Motor neuron (in vitro differentiated cells): ENCODE measurements at regions not wholly inside any gene's neighbourhood (a gene's known extent, or its start where the extent isn't known, plus 50 kb on each side); places are given as distances from the start of the nearest gene placed in this dataset.
"Not testable (repeated sequence)": the region's sequence is repeated elsewhere in the genome, so short reads cannot be mapped to it uniquely, and the experiment has no call there.

Experiments
- ATAC-seq, 8 experiments: fragments of 200-7000 bp; cut with Tn5 transposase; replicated peaks in 6 of 8; 2 replicates each; pipeline ENCODE4 v1.8.0; 2021; ENCODE audit warnings: mild to moderate bottlenecking in 8 of 8, moderate library complexity in 8 of 8
- H3K27ac ChIP-seq, 2 donors: fragments of 250-450 bp; sonication (Bioruptor Pico); 2 replicates each; pipeline ENCODE4 v1.9.0; 2021; ENCODE audit warnings: antibody characterized with exemption in 2 of 2, mild to moderate bottlenecking in 2 of 2, moderate library complexity in 1 of 2
- H3K4me1 ChIP-seq, 2 donors: fragments of 250-450 bp; sonication (Bioruptor Pico); replicated peaks in 1 of 2; 2 replicates each; pipeline ENCODE4 v1.6.1; 2021; ENCODE audit warnings: antibody characterized with exemption in 2 of 2, mild to moderate bottlenecking in 2 of 2, moderate library complexity in 1 of 2
- H3K4me3 ChIP-seq, 5 donors: fragments of 250-450 bp; sonication (Bioruptor Pico); 2 replicates each; pipeline ENCODE4 v1.9.0; 2021; ENCODE audit warnings: antibody characterized with exemption in 5 of 5, mild to moderate bottlenecking in 5 of 5, moderate library complexity in 4 of 5
- WGBS, 10 experiments: fragments of 450-650 bp; shearing (Covaris generic); methylation state at CpG; one replicate each; pipeline ENCODE4 v1.0.0; 2022; 5-methylcytosine and 5-hydroxymethylcytosine counted together
- in situ Hi-C, 9 experiments: fragments of 400-800 bp; cut with MboI; loops; one replicate each; pipeline ENCODE4 v1.15.0; 2021; ENCODE audit warnings: low sequenced_read_pairs in 9 of 9, low pct_unique_long_range_greater_than_20kb in 2 of 9; ENCODE audit not compliant: unreplicated experiment in 9 of 9

GRCh38 chr15:26073430-26074333 is 210.6 kb upstream of the ATP10A start:
- in situ Hi-C loops, result no loop called here
- H3K27ac ChIP-seq, result no peak overlapping the region
- peak in 1 of 8 experiments; percentile 17 for ATAC-seq
- H3K4me3 ChIP-seq, result no peak overlapping the region
- peaks cover 22 to 23% of the 10 kb centered on the region in 2 donors for H3K4me1 ChIP-seq
- 19 to 94% (median 59%) methylated on average over 3 to 6 of the region's 6 CpGs; no CpG with 5 or more reads in 2 of the 10 experiments for WGBS, 10 experiments

- Histone ChIP-seq H3K4me1 (peaks cover 23 to 25% of the 10 kb centered on the region in 2 donors), H3K4me3 (no peak overlapping the region), H3K27ac (no peak overlapping the region)
- in situ Hi-C loops, result no loop called here
- peak in 5 of 8 experiments; percentile 87 to 97 (median 92) for ATAC-seq
- 9 to 59% (median 38%) methylated on average over 1 to 8 of the region's 8 CpGs; no CpG with 5 or more reads in 1 of the 10 experiments for WGBS, 10 experiments
Measured at GRCh38 chr15:26070095-26070532, 207.0 kb upstream of the ATP10A start.

GRCh38 chr15:26069231-26069641 is 206.1 kb upstream of the ATP10A start:
- H3K4me1 ChIP-seq, result peaks cover 23 to 25% of the 10 kb centered on the region in 2 donors
- in situ Hi-C loops, result no loop called here
- no peak overlapping the region for H3K27ac ChIP-seq
- ATAC-seq, result peak in 5 of 8 experiments; percentile 43 to 79 (median 47)
- no peak overlapping the region for H3K4me3 ChIP-seq
- WGBS, 10 experiments, result 0 to 83% (median 0%) methylated on average over 1 of the region's 1 CpG; no CpG with 5 or more reads in 2 of the 10 experiments

GRCh38 chr15:26066896-26067295 is 203.8 kb upstream of the ATP10A start:
- no peak overlapping the region for H3K27ac ChIP-seq
- H3K4me3 ChIP-seq, result no peak overlapping the region
- in situ Hi-C loops, result no loop called here
- H3K4me1 ChIP-seq, result peaks cover 23 to 25% of the 10 kb centered on the region in 2 donors
- no peak for ATAC-seq
- WGBS, 10 experiments, result 34 to 100% (median 92%) methylated on average over 1 to 2 of the region's 2 CpGs

- no peak for ATAC-seq
- in situ Hi-C loops, result no loop called here
- WGBS, 10 experiments, result 30 to 100% (median 68%) methylated on average over 1 to 2 of the region's 2 CpGs; no CpG with 5 or more reads in 2 of the 10 experiments
- Histone ChIP-seq H3K27ac (no peak overlapping the region), H3K4me3 (no peak overlapping the region), H3K4me1 (peaks cover 19 to 20% of the 10 kb centered on the region in 2 donors)
Measured at GRCh38 chr15:26065723-26066122, 202.6 kb upstream of the ATP10A start.

- WGBS, 10 experiments, result 0 to 100% (median 89%) methylated on average over 1 to 4 of the region's 4 CpGs
- in situ Hi-C loops, result no loop called here
- Histone ChIP-seq H3K4me1 (no peaks in the 10 kb centered on the region), H3K4me3 (no peak overlapping the region), H3K27ac (no peak overlapping the region)
- peak in 1 of 8 experiments; percentile 76 for ATAC-seq
Measured at GRCh38 chr15:26061248-26061647, 198.1 kb upstream of the ATP10A start.

- WGBS, 10 experiments, result 87 to 100% (median 96%) methylated on average over 3 to 11 of the region's 29 CpGs; no CpG with 5 or more reads in 5 of the 10 experiments
Measured at GRCh38 chr15:26056766-26057165, 193.6 kb upstream of the ATP10A start.

GRCh38 chr15:26051761-26052675 is 188.9 kb upstream of the ATP10A start:
- in situ Hi-C loops, result no loop called here
- no peak overlapping the region for H3K27ac ChIP-seq
- peaks cover 34 to 49% of the 10 kb centered on the region in 2 donors for H3K4me1 ChIP-seq
- ATAC-seq, result peak in 3 of 8 experiments; percentile 10 to 99 (median 87)
- WGBS, 10 experiments, result 10 to 93% (median 89%) methylated on average over 2 to 9 of the region's 14 CpGs; no CpG with 5 or more reads in 2 of the 10 experiments
- H3K4me3 ChIP-seq, result no peak overlapping the region

More at GRCh38 chr15:26056766-26057165, 193.6 kb upstream of the ATP10A start:
- in situ Hi-C loops, H3K4me3 ChIP-seq, H3K27ac ChIP-seq, ATAC-seq: not testable (repeated sequence)
- peaks cover 1 to 13% of the 10 kb centered on the region in 2 donors for H3K4me1 ChIP-seq

GRCh38 chr15:26050984-26051383 is 187.9 kb upstream of the ATP10A start:
- WGBS, 10 experiments, result 0 to 75% (median 59%) methylated on average over 2 to 4 of the region's 4 CpGs; no CpG with 5 or more reads in 3 of the 10 experiments
- H3K4me3 ChIP-seq, result no peak overlapping the region
- H3K4me1 ChIP-seq, result peaks cover 34 to 49% of the 10 kb centered on the region in 2 donors
- ATAC-seq, result peak in 2 of 8 experiments; percentile 19 to 22
- in situ Hi-C loops, result no loop called here
- H3K27ac ChIP-seq, result no peak overlapping the region

- 11 to 83% (median 33%) methylated on average over 1 to 9 of the region's 9 CpGs; no CpG with 5 or more reads in 1 of the 10 experiments for WGBS, 10 experiments
- in situ Hi-C loops, result loop anchor here in 1 of 9 experiments (25.0 kb wide), 1 partner anchor 113 kb away; no protein-coding TSS in a partner anchor
- peak in 5 of 8 experiments; percentile 78 to 89 (median 87) for ATAC-seq
- Histone ChIP-seq H3K4me1 (peaks cover 34 to 49% of the 10 kb centered on the region in 2 donors), H3K4me3 (no peak overlapping the region), H3K27ac (peak overlapping the region; percentile 7 to 62)
Measured at GRCh38 chr15:26049900-26050657, 187.0 kb upstream of the ATP10A start.

- no peak for ATAC-seq
- Histone ChIP-seq H3K27ac (no peak overlapping the region), H3K4me3 (no peak overlapping the region), H3K4me1 (peaks cover 36 to 49% of the 10 kb centered on the region in 2 donors)
- in situ Hi-C loops, result loop anchor here in 1 of 9 experiments (25.0 kb wide), 1 partner anchor 111 kb away; no protein-coding TSS in a partner anchor
- WGBS, 10 experiments, result 60 to 100% (median 87%) methylated on average over 1 to 4 of the region's 7 CpGs; no CpG with 5 or more reads in 5 of the 10 experiments
Measured at GRCh38 chr15:26048669-26049068, 185.5 kb upstream of the ATP10A start.

GRCh38 chr15:26045516-26045915 is 182.4 kb upstream of the ATP10A start:
- no peak overlapping the region for H3K27ac ChIP-seq
- peaks cover 23 to 33% of the 10 kb centered on the region in 2 donors for H3K4me1 ChIP-seq
- in situ Hi-C loops, result loop anchor here in 1 of 9 experiments (25.0 kb wide), 1 partner anchor 108 kb away; no protein-coding TSS in a partner anchor
- WGBS, 10 experiments, result 60 to 100% (median 100%) methylated on average over 1 to 2 of the region's 2 CpGs; no CpG with 5 or more reads in 4 of the 10 experiments
- ATAC-seq, result no peak
- H3K4me3 ChIP-seq, result no peak overlapping the region
